ENCODE measurements at regions not wholly inside any gene's neighbourhood (a gene's known extent, or its start where the extent isn't known, plus 50 kb on each side); places are given as distances from the start of the nearest gene placed in this dataset.

DNA sequence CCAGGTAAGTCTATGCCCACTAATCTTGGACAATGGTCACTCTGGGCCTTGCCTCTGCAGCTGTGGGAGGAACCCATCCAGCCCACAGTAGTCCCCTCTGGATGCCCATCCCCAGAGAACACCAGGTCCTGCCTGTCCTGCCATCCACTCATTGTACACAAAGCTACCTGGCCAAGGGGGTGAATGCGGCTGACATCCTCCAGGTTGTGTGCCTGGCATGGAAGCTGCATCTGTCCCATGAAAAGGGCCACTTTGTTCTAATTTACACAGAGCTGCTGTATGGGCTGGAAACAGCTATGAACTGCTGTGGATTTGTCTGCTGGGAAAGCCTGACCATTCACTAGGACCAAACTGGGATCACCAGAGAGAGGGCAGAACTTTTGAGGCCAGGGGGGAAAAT is 324.8 kb downstream of the LRFN2 start:
- no peak for DNase-seq (ENCODE audit: low read depth)
- H3K4me3 ChIP-seq (ENCODE audit: low read depth, low read length) = no peak overlapping the region
- TF ChIP-seq MYC (IDR thresholded peaks at IDR 0.05; ENCODE audit: low read depth, low read length) (no peak), POLR2A (IDR thresholded peaks at IDR 0.05; ENCODE audit: extremely low read depth, insufficient read length) (no peak)
- TF ChIP-seq, protein P1, sequence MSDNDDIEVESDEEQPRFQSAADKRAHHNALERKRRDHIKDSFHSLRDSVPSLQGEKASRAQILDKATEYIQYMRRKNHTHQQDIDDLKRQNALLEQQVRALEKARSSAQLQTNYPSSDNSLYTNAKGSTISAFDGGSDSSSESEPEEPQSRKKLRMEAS (IDR thresholded peaks at IDR 0.05; ENCODE audit: low read depth, low read length) = no peak
- TF ChIP-seq, protein P2, sequence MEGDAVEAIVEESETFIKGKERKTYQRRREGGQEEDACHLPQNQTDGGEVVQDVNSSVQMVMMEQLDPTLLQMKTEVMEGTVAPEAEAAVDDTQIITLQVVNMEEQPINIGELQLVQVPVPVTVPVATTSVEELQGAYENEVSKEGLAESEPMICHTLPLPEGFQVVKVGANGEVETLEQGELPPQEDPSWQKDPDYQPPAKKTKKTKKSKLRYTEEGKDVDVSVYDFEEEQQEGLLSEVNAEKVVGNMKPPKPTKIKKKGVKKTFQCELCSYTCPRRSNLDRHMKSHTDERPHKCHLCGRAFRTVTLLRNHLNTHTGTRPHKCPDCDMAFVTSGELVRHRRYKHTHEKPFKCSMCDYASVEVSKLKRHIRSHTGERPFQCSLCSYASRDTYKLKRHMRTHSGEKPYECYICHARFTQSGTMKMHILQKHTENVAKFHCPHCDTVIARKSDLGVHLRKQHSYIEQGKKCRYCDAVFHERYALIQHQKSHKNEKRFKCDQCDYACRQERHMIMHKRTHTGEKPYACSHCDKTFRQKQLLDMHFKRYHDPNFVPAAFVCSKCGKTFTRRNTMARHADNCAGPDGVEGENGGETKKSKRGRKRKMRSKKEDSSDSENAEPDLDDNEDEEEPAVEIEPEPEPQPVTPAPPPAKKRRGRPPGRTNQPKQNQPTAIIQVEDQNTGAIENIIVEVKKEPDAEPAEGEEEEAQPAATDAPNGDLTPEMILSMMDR (IDR thresholded peaks at IDR 0.05; ENCODE audit: low read depth, low read length) = no peak

DNA sequence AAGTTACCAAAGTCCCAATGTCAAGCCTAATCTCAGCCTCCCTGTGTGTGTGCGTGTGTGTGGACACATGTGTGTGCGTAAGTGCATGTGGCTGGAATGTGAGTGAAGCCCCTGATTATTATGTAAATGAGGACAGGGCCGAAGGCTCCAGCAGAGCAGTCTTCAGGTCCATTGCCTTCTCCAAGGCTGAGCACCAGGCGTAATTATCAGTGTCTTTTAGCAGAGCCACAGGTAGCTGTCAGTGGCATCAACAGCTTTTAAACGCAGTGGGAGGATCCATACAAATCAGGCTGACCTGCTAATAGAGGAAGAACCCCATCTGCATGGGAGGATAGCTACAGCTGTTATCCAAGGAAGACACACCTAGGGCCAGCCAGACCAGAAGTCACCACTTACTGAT is 324.3 kb upstream of the MOCS1 start:
- no peak for DNase-seq (ENCODE audit: low read depth)
- TF ChIP-seq MYC (IDR thresholded peaks at IDR 0.05; ENCODE audit: low read depth, low read length) (no peak), POLR2A (IDR thresholded peaks at IDR 0.05; ENCODE audit: extremely low read depth, insufficient read length) (no peak)
- TF ChIP-seq, protein P2 (IDR thresholded peaks at IDR 0.05; ENCODE audit: low read depth, low read length) = no peak
- TF ChIP-seq, protein P1 (IDR thresholded peaks at IDR 0.05; ENCODE audit: low read depth, low read length) = no peak
- H3K4me3 ChIP-seq (ENCODE audit: low read depth, low read length) = no peak overlapping the region

DNA sequence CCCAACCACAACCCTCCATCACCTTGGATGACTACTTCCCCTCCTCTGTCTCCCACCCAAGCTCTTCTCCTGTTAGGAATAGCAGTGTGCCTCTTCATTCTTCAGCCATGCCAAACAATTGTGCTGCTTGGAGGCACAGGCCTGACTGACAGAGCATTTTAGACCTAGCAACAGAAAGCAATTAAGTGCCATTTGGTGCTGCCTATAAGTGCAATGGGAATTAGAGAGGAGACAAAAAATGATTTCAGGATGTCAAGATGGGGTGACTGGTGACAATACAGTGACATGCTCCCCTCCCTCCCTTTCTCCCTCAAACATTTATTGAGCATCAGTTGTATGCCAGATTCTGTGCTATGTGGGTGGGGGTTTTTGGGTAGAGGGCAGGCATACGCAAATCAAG is 322.6 kb upstream of the MOCS1 start:
- TF ChIP-seq, protein P2 (IDR thresholded peaks at IDR 0.05; ENCODE audit: low read depth, low read length) = no peak
- TF ChIP-seq POLR2A (IDR thresholded peaks at IDR 0.05; ENCODE audit: extremely low read depth, insufficient read length) (no peak), MYC (IDR thresholded peaks at IDR 0.05; ENCODE audit: low read depth, low read length) (no peak)
- TF ChIP-seq, protein P1 (IDR thresholded peaks at IDR 0.05; ENCODE audit: low read depth, low read length) = no peak
- DNase-seq (ENCODE audit: low read depth) = no peak
- H3K4me3 ChIP-seq (ENCODE audit: low read depth, low read length) = no peak overlapping the region

DNA sequence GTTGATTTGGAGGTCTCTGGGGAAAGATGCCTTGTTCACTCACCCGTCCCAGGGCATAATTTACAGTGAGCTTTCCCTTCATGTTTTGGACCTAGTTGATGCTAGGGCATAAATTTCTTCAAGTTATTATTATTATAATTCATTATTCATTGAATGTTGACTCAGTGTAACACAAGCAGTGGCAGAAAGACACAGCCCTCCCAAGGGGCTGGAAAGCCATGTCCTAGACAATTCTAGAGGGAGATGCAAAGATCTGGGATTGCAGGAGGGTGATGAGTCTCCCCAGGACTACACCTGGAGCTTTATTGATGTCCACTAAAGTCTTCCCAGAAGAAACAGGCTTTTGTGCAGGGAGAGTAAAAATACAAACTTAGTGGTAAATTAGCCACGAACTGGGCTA is 322.0 kb upstream of the MOCS1 start:
- DNase-seq (ENCODE audit: low read depth) = no peak
- H3K4me3 ChIP-seq (ENCODE audit: low read depth, low read length) = no peak overlapping the region
- TF ChIP-seq POLR2A (IDR thresholded peaks at IDR 0.05; ENCODE audit: extremely low read depth, insufficient read length) = no peak

DNA sequence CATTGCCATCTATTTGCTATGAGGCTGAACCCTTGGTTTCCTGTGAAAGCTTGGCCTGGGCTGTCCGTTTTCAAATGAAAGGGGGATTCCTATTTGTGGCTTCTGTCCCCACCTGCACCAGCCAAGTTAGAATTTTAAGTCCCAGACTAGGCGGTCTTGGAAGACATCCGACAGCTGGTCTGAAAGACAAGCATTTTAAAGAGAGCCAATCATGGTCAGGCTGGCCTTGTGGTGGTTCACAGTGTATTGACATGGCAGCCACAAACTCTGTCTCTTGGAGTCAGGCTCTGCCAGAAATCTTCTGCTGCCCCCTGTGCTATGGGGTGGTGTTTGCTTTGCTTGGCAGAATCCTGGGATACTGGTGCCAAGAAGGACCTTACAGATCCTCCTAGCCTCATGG is 319.2 kb upstream of the MOCS1 start:
- H3K4me3 ChIP-seq (ENCODE audit: low read depth, low read length) = no peak overlapping the region
- TF ChIP-seq MYC (IDR thresholded peaks at IDR 0.05; ENCODE audit: low read depth, low read length) (no peak), POLR2A (IDR thresholded peaks at IDR 0.05; ENCODE audit: extremely low read depth, insufficient read length) (no peak)
- TF ChIP-seq, protein P2 (IDR thresholded peaks at IDR 0.05; ENCODE audit: low read depth, low read length) = no peak
- TF ChIP-seq, protein P1 (IDR thresholded peaks at IDR 0.05; ENCODE audit: low read depth, low read length) = no peak
- no peak for DNase-seq (ENCODE audit: low read depth)

DNA sequence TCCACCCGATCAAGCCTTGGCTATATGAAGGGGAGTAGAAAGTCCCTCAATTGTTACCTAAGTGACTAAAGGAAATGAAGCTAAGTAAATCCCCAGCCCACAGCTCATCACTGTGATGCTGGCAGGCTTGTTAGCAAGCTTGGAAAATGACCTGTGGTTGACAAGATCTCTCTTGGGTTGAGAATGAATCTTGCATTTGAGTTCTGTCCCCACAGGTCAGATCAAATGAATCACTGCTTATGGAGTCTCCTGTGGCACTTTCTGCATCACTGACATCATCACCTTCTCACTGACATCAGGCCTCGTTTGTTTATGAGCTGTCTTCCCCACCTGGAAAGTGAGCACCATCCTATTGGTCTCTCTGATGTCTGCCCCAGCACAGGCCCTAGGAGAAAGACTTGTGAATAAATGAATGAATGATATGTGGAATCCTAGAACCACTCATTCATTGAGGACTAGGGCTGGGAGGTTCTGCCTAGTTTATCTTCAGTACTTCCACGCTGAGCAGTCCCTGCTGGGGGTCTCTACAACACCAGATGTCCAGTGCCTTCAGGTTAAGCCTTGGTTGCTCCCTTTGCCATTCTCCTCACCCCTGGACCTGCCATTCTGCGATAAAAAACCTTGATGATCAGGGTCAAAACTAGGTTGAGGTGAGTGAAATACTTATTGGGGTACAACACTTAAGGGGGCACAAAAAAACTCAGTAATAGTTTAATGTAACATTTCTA is 318.4 kb upstream of the MOCS1 start:
- no peak for DNase-seq (ENCODE audit: low read depth)
- no peak overlapping the region for H3K4me3 ChIP-seq (ENCODE audit: low read depth, low read length)
- no peak for TF ChIP-seq POLR2A (IDR thresholded peaks at IDR 0.05; ENCODE audit: extremely low read depth, insufficient read length)
- TF ChIP-seq, protein P1 (IDR thresholded peaks at IDR 0.05; ENCODE audit: low read depth, low read length) = no peak
- TF ChIP-seq, protein P2 (IDR thresholded peaks at IDR 0.05; ENCODE audit: low read depth, low read length) = no peak
- no peak for TF ChIP-seq MYC (IDR thresholded peaks at IDR 0.05; ENCODE audit: low read depth, low read length)

Measured in NB4 (cell line).